Activated CD4-positive, alpha-beta memory T cell treated with anti-CD3 and anti-CD28 coated beads, Interleukin-2, amount 10 ng/mL, durations not matched to agents 7 days and 5 days (primary cell): ENCODE measurements at regions not wholly inside any gene's neighbourhood (a gene's known extent, or its start where the extent isn't known, plus 50 kb on each side); places are given as distances from the start of the nearest gene placed in this dataset.
"Not testable (repeated sequence)": the region's sequence is repeated elsewhere in the genome, so short reads cannot be mapped to it uniquely, and the experiment has no call there.

ENCODE experiments used
- CTCF ChIA-PET: fragments of 350-600 bp; sonication (Branson Sonifier 250); formaldehyde crosslinking; loops from one replicate; lab custom pipeline; 2021; ENCODE audit warnings: antibody characterized with exemption, inconsistent platforms; lab: Charles Lee
- POLR2A ChIA-PET: fragments of 350-600 bp; sonication (Branson Sonifier 250); formaldehyde crosslinking; loops from one replicate; lab custom pipeline; 2021; ENCODE audit warnings: antibody characterized with exemption; lab: Charles Lee
- DNase-seq: peaks from one replicate; pipeline ENCODE4 v3.0.0-alpha.2; 2020
- H3K27ac Mint-ChIP-seq: one replicate; pipeline ENCODE4 v1.8.0; 2021; ENCODE audit warnings: mild to moderate bottlenecking, mixed read lengths
- H3K27me3 Mint-ChIP-seq: one replicate; pipeline ENCODE4 v1.8.0; 2021; ENCODE audit warnings: mixed read lengths
- H3K36me3 Mint-ChIP-seq: one replicate; pipeline ENCODE4 v1.8.0; 2021; ENCODE audit warnings: low read depth, mixed read lengths
- H3K4me1 Mint-ChIP-seq: one replicate; pipeline ENCODE4 v1.8.0; 2021; ENCODE audit warnings: mixed read lengths
- H3K4me3 Mint-ChIP-seq: one replicate; pipeline ENCODE4 v1.8.0; 2021; ENCODE audit warnings: mild to moderate bottlenecking, mixed read lengths
- H3K9me3 Mint-ChIP-seq: one replicate; pipeline ENCODE4 v1.8.0; 2021; ENCODE audit warnings: mixed read lengths

DNA sequence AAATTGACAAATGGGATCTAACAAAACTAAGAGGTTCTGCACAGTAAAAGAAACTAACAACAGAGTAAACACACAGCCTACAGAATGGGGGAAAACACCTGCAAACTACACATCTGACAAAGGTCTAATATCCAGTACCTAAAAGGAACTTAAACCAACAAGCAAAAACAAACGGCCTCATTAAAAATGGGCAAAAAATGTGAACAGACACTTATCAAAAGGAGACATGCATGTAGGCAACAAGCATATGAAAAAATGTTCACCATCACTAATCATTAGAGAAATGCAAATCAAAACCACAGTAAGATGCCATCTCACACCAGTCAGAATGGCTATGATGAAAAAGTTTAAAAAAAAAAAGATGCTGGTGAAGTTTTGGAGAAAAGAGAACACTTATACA, 197.4 kb downstream of the KBTBD2 start:
- H3K27me3 Mint-ChIP-seq, result peaks cover 17% of the 10 kb centered on the region
- DNase-seq, result no peak
- H3K4me1 Mint-ChIP-seq, result peaks cover 8% of the 10 kb centered on the region
- H3K36me3 Mint-ChIP-seq, result no peaks in the 10 kb centered on the region
- H3K27ac Mint-ChIP-seq, result no peak overlapping the region
- peaks cover 2% of the 10 kb centered on the region for H3K9me3 Mint-ChIP-seq
- POLR2A ChIA-PET, result no interaction called here
- no peak overlapping the region for H3K4me3 Mint-ChIP-seq
- CTCF ChIA-PET, result no interaction called here

GRCh38 chr7:32691965-32692815, 196.9 kb downstream of the AVL9 start:
- H3K27ac Mint-ChIP-seq, POLR2A ChIA-PET, H3K36me3 Mint-ChIP-seq, H3K4me3 Mint-ChIP-seq, H3K9me3 Mint-ChIP-seq: not testable (repeated sequence)
- CTCF ChIA-PET, result interaction anchor here (1.0 to 1.3 kb wide), 2 partner anchors 416 to 1052 kb away, joined by 3 read pairs; no protein-coding TSS in a partner anchor
- Mint-ChIP-seq H3K27me3 (peaks cover 17% of the 10 kb centered on the region), H3K4me1 (peaks cover 17% of the 10 kb centered on the region)
- peak; percentile 21 for DNase-seq

GRCh38 chr7:32688092-32688491, 192.8 kb downstream of the AVL9 start:
- H3K4me3 Mint-ChIP-seq, H3K27ac Mint-ChIP-seq, DNase-seq, CTCF ChIA-PET, H3K36me3 Mint-ChIP-seq, H3K9me3 Mint-ChIP-seq, POLR2A ChIA-PET: not testable (repeated sequence)
- H3K27me3 Mint-ChIP-seq, result peaks cover 10% of the 10 kb centered on the region
- peaks cover 17% of the 10 kb centered on the region for H3K4me1 Mint-ChIP-seq

DNA sequence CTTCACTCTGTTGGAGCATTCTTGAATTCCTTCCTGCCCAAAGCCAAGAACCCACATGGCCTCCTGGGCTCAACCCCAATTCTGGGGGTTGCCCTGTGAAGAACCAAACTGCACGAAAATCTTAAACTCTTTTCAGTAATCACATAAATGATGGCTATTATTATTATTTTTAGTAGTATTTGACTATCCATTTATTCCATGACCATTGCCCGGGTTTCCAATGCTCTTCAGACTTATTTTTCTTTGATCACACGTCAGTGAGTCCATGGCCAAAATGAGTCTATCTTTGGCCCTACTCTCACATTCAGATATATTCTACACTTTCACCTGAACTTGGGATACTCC, 185.9 kb downstream of the AVL9 start:
- H3K4me3 Mint-ChIP-seq, result no peak overlapping the region
- POLR2A ChIA-PET, result no interaction called here

GRCh38 chr7:32680259-32681173, 185.2 kb downstream of the AVL9 start:
- no peaks in the 10 kb centered on the region for H3K36me3 Mint-ChIP-seq
- no peak overlapping the region for H3K4me3 Mint-ChIP-seq
- H3K27me3 Mint-ChIP-seq, result peaks cover 17% of the 10 kb centered on the region
- H3K9me3 Mint-ChIP-seq, result no peaks in the 10 kb centered on the region
- no peak for DNase-seq
- ChIA-PET CTCF (no interaction called here), POLR2A (no interaction called here)
- no peak overlapping the region for H3K27ac Mint-ChIP-seq
- peaks cover 6% of the 10 kb centered on the region for H3K4me1 Mint-ChIP-seq

More for the DNA sequence above, 185.9 kb downstream of the AVL9 start:
- no peak for DNase-seq
- CTCF ChIA-PET, result no interaction called here
- peaks cover 6% of the 10 kb centered on the region for H3K4me1 Mint-ChIP-seq
- peaks cover 17% of the 10 kb centered on the region for H3K27me3 Mint-ChIP-seq
- no peaks in the 10 kb centered on the region for H3K36me3 Mint-ChIP-seq
- H3K9me3 Mint-ChIP-seq, result no peaks in the 10 kb centered on the region
- H3K27ac Mint-ChIP-seq, result no peak overlapping the region

GRCh38 chr7:32679192-32679591, 183.9 kb downstream of the AVL9 start:
- ChIA-PET CTCF (no interaction called here), POLR2A (no interaction called here)
- H3K9me3 Mint-ChIP-seq, result no peaks in the 10 kb centered on the region
- H3K27ac Mint-ChIP-seq, result no peak overlapping the region
- no peak for DNase-seq
- no peak overlapping the region for H3K4me3 Mint-ChIP-seq
- no peaks in the 10 kb centered on the region for H3K36me3 Mint-ChIP-seq
- peaks cover 6% of the 10 kb centered on the region for H3K4me1 Mint-ChIP-seq
- peaks cover 19% of the 10 kb centered on the region for H3K27me3 Mint-ChIP-seq

- ChIA-PET CTCF (no interaction called here), POLR2A (no interaction called here)
These were observed 182.3 kb downstream of the AVL9 start for GRCh38 chr7:32677593-32677992.

GRCh38 chr7:32676249-32676941, 181.1 kb downstream of the AVL9 start:
- H3K4me3 Mint-ChIP-seq, result no peak overlapping the region
- H3K9me3 Mint-ChIP-seq, result no peaks in the 10 kb centered on the region
- ChIA-PET CTCF (no interaction called here), POLR2A (no interaction called here)
- H3K4me1 Mint-ChIP-seq, result peaks cover 5% of the 10 kb centered on the region
- peaks cover 19% of the 10 kb centered on the region for H3K27me3 Mint-ChIP-seq
- no peak overlapping the region for H3K27ac Mint-ChIP-seq
- DNase-seq, result no peak
- H3K36me3 Mint-ChIP-seq, result no peaks in the 10 kb centered on the region

More at GRCh38 chr7:32677593-32677992, 182.3 kb downstream of the AVL9 start:
- Mint-ChIP-seq H3K27ac (no peak overlapping the region), H3K4me1 (peaks cover 6% of the 10 kb centered on the region), H3K27me3 (peaks cover 21% of the 10 kb centered on the region), H3K36me3 (no peaks in the 10 kb centered on the region), H3K4me3 (no peak overlapping the region), H3K9me3 (no peaks in the 10 kb centered on the region)
- DNase-seq, result no peak

GRCh38 chr7:32673275-32673983, 178.1 kb downstream of the AVL9 start:
- CTCF ChIA-PET, result no interaction called here
- H3K9me3 Mint-ChIP-seq, result no peaks in the 10 kb centered on the region
- H3K27me3 Mint-ChIP-seq, result peaks cover 7% of the 10 kb centered on the region
- POLR2A ChIA-PET, result no interaction called here
- H3K36me3 Mint-ChIP-seq, result no peaks in the 10 kb centered on the region
- H3K27ac Mint-ChIP-seq, result no peak overlapping the region
- H3K4me3 Mint-ChIP-seq, result no peak overlapping the region
- no peaks in the 10 kb centered on the region for H3K4me1 Mint-ChIP-seq
- no peak for DNase-seq

- H3K27ac Mint-ChIP-seq, result no peak overlapping the region
- no peak for DNase-seq
- no peaks in the 10 kb centered on the region for H3K36me3 Mint-ChIP-seq
- H3K4me3 Mint-ChIP-seq, result no peak overlapping the region
- ChIA-PET CTCF (no interaction called here), POLR2A (no interaction called here)
- H3K9me3 Mint-ChIP-seq, result no peaks in the 10 kb centered on the region
- no peaks in the 10 kb centered on the region for H3K4me1 Mint-ChIP-seq
- peaks cover 7% of the 10 kb centered on the region for H3K27me3 Mint-ChIP-seq
These were observed 175.1 kb downstream of the AVL9 start for GRCh38 chr7:32670110-32671025.

GRCh38 chr7:32669173-32669870, 174.0 kb downstream of the AVL9 start:
- H3K9me3 Mint-ChIP-seq, CTCF ChIA-PET, H3K36me3 Mint-ChIP-seq, POLR2A ChIA-PET, DNase-seq, H3K4me3 Mint-ChIP-seq, H3K4me1 Mint-ChIP-seq, H3K27ac Mint-ChIP-seq: not testable (repeated sequence)
- H3K27me3 Mint-ChIP-seq, result peaks cover 12% of the 10 kb centered on the region
